Smooth muscle cell of the brain vasculature (primary cell): ENCODE measurements at regions not wholly inside any gene's neighbourhood (a gene's known extent, or its start where the extent isn't known, plus 50 kb on each side); places are given as distances from the start of the nearest gene placed in this dataset.
"Not testable (repeated sequence)": the region's sequence is repeated elsewhere in the genome, so short reads cannot be mapped to it uniquely, and the experiment has no call there.

Source experiments
- DNase-seq: peaks from one replicate; pipeline ENCODE4 v3.0.0-alpha.2; 2012; ENCODE audit warnings: low read depth, low spot score

DNA sequence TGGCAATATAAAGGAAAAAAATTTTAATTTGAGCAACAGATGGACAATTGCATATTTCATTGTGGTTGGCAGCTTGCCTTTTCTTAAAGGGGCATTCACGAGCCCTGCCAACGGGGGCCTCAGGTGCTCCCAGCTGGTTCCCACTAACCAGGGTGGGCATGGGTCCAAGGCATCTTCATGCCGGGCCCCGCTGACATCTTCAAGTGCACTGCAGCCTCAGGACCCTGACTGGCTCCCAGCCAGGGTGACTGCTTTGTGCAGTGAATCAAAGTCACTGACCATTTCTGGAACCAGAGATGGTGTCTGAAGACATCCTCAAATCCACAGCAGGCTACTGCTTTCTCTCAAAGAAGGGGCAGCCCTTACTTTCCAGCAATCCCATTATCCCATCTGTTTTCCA, 275.2 kb upstream of the MGMT start:
- no peak for DNase-seq

DNA sequence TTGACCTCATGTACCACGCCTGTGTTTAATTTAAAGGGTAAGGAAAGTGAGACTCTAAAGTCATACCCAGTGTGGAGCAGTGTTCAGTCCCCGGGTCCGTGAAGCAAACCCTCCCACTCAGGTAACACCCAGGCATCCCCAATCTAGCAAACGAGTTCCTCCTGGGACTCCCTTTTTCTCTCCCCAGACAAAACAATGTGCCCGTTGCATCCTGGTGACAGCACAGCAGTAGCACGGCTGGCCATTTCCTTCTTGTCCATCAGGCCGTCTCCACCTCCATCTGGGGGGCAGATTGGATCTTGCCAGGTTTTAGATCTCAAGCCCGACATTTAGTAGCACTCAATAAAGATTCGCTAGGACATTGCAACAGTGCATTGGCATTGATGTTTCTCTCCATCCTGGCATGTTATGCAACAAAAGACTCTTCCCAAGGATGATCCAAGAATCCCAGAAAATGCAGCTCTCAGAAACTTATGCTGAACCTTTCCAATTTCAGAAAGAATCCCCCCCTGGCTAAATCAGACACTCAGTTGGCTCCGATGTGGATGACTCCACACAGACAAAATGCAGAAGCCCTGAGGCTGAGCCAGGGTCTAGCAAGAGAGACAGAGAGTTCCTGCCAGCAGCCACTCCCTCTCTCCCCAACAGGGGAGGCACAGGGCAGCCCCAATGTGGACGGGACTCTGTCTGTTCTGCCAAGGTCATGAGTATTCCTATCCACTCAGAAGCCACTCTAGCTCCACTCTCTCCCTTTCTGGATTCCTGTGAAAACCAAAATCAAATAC, 274.5 kb upstream of the MGMT start:
- DNase-seq = no peak

DNA sequence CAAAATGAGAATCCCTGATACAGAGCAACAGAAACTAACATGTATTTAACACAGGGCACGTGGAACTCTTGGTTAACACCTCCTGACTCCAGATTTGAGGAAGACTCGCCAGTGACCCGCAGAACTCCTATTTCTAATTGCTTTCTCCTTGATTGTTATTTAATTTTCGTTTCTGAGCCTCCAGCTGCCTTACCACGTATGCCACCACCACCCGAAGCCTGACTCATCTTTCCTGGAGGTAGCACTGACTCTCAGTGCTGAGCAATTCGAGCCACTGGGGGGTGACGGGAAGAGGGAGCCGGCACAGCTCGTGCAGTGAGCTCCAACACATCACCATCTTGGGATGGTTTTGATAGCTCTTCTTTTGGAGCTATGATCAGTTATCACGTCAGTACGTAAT, 273.9 kb upstream of the MGMT start:
- DNase-seq = no peak

DNA sequence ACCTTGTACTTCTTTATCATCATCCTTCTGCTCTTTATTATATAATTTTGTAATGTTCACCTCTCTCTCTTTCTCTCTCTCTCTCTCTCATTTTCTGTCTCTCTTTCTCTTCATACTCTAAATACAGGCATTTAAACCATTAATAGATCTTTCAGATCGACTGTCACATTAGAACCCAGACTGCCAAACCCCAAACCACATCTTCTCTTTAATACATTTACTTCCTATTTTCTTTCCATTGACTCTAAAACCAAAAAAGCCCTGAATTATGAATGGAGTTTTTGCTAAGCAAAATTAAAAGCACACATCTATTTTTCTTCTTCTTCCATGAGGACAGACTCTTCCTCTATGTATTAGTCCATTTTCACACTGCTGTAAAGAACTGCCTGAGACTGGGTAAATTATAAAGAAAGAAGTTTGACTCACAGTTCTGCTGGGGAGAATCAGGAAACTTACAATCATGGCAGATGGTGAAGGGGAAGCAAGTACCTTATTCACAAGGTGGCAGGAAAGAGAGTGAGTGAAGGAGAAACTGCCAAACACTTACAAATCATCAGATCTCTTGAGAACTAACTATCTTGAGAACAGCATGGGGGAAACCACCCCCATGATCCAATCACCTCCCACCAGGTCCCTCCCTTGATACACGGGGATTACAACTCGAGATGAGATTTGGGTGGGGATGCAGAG, 272.7 kb upstream of the MGMT start:
- DNase-seq = no peak

DNA sequence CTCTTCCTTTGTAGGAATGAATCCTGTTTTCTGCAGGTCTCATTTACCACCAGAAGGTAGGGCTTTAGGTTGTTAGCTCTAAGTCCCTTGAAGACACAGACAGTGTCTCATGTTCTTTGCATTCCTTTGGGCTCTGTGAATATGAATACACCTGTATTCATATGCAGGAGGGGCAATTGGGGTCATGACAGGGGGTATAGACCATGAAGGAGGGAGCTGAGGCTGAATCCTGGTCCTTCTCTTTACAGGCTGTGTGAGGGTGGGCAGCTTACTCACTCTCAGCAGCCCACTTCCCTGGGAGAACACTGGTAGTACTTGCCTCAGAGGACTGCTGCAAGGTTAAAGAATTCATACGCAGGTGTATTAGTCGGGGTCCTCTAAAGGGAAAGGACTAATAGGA, 267.2 kb upstream of the MGMT start:
- DNase-seq = no peak

DNA sequence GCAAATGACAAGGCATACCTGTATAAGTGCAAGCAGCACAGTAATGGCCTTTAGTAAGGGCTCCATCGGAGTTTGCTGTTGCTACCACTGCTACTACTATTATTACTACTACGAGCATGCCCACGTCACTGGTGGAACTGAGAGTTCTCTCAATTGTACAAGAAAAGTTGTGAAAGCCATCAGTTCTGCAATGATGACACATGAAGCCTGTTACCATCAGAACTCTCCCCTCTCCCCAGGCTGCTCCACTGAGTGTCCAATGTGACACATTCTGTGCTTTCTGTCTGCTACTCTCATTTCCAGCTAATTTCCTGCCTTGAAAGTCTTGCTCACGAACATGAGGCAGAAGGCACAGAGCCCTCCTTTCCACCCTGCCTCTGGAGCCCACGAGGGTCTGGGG, 263.2 kb upstream of the MGMT start:
- no peak for DNase-seq

DNA sequence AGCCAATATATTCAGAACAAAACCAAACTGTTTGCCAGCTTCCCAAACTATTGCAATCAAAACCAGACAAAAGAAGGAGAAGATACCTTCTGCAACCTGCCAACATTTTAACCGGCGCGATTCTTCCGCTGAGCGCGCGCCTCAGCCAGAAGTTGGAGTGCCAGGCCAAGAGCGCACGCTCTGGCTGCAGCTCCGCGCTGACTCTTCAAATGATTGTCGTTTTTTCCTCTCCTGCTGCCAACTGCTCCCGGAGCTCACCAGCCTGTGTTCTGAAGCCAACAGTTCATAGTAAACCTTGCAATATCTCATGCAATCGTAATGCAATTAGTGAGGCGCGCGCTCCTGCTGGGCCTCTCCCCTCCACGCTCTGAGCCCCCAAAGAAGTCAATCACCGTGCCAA, 259.7 kb upstream of the MGMT start:
- no peak for DNase-seq

DNA sequence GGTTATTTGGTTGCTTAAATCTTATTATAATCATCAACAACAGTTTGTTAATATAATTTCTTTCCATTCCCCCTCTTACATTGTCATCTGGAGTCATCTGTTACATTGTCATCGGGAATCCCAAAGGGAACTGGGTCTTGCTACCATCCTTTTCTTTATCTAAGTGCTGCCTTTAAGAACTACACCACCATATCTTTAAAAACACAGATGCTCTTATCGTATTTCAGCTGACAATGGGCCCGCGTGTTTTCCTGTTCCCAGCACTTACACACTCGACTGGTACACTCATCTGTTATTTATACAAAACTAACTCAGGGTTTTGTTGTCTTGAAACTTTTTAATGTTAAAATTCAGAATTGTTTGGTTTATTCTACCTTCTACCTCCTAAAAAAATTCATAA, 256.2 kb upstream of the MGMT start:
- DNase-seq = no peak

DNA sequence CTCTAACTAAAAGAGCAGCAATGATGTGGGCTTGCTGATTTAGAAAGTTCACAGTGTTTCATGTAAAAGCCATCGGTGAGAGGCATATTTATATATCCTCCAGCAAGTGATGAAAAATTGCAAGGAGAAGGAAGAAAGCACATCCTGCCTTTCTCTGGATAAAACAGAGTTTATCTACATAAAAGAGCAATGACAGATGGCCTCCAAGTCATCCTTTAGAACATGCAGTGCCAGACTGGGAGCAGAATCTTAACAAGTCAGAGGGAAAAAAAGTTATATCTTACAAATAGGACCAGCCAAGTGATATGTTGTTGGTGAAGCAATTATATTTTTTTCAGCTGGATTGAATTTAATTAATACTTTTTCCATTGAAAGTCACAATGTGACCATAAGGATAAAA, 253.8 kb upstream of the MGMT start:
- no peak for DNase-seq

DNA sequence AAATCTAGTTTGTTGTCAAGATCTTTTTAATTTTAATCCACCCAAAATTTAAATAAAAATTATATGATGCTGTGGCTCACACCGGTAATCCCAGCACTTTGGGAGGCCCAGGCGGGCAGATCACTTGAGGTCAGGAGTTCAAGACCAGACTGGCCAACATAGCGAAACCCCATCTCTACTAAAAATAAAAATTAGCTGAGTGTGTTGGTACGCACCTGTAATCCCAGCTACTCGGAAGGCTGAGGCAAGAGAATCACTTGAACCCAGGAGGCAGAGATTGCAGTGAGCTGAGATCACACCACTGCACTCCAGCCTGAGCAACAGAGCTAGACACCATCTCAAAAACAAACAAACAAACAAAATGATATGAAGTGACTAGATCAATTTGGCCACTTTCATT, 253.0 kb upstream of the MGMT start:
- DNase-seq = not testable (repeated sequence)

DNA sequence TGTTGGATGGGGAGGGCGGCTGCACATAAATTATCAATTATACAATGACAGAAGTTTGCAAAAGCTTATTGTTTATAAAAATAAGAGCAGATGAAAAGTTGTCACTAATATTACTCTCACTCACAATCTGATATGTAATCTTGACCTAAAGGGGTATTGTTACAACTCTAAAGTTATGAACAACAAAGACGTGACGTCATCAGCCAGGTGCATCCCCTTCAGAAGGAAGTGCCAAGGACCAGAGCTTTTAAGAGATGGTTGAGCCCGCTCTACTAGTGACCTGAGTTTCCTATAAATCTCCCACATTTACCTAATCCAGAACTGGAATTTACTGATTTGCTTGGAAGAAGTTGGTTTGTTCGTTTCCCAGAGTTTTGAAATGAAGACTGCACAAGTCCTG, 247.7 kb upstream of the MGMT start:
- DNase-seq = no peak

DNA sequence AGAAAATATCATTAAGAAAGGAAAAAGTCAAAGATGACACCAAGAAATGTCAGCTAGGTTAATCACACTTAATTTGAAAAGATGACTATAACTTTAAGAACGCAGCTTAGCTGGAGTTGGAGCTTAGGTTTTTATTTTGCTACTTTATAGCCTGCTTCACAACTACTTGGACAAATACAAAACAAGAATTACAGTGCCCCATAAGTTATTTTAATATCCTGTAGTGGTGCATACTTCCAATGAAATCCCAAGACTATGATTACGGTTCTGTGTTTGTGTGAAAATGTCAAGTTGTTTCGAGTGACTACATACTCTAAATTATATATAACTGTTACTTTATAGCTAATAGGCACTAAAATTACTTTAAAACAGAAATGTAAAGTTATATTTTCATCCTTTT, 244.6 kb upstream of the MGMT start:
- DNase-seq = no peak

DNA sequence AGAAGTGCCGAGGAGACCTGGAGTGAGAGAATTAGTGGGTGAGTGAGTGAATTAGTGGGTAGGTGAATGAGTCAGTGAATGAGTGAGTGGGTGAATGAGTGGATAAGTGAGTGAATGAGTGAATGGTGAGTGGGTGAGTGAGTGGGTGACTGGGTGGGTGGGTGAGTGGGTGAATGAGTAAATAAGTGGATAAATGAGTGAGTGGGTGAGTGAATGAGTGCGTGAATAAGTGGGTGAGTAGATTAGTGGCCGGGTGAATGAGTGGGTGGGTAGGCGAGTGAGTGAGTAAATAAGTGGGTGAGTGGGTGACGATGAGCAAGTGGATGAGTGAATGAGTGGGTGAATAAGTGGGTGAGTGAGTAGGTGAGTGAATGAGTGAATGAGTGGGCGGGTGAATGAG, 243.7 kb upstream of the MGMT start:
- no peak for DNase-seq

DNA sequence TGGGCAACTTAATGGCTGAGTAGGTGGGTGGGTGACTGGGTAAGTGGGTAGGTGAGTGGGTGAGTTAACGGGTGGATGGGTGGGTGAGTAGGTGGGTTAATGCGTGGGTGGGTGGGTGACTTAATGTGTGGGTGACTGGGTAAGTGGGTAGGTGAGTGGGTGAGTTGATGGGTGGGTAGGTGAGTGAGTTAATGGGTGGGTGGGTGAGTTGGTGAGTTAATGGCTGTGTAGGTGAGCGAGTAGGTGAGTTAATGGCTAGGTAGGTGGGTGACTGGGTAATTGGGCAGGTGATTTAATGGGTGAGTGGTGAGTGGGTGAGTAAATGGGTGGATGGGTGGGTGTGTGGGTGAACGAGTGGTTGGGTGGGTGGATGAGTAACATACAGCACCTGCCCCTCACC, 243.0 kb upstream of the MGMT start:
- no peak for DNase-seq

DNA sequence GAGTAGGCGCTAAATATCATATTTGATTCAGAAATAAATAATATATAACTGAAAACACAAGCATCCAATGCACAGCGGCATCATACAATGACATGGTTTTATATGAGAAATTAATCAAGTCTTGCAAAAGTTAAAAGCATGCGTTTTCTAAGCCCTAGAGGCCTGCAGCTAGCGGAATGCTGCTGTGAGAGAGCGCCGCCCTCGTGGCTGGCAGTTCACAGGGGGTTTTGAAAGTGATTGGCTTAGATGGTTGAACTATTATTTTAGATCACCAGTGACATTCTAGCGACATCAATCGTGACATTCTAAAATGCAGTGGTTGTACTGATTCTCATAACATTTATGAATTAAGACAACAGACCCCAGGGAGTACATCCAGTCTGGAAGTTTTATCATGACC, 235.2 kb upstream of the MGMT start:
- no peak for DNase-seq

DNA sequence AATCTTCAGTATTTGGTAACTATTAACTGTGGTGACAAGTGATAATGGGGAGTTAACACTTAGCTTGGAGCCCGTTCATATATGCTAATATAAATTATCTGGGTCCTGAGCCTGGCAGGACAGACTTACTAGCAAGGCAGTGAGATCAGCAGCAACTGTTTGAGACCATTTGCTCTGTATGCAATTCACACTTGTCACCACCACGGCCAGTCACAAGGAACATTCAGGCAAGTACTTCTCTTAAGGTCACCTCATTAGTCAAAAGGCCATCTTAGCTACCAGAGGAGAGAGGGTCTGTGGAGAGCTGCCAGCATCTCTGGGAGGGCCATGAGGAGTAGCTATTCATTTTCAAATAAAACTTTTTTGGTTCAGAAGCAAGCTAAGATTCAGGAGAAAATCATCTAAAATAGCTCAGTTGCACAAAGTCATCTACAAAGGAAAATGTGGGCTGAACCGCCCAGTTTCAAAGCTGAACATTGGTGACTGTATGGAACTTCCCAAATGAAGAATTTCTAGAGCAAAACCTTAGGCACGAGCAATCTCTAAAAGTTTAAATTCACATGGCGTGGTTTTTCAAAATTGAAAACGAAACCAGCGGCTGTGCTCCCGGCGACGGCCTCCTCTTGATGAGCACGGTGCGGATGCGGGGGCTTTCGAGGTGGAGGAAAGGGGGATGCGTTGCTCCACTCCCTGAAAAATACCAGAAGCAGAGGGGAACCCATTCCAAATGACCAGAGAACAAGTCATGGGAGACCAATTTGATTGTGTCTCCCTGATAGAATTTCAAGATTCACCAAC, 233.5 kb upstream of the MGMT start:
- no peak for DNase-seq

DNA sequence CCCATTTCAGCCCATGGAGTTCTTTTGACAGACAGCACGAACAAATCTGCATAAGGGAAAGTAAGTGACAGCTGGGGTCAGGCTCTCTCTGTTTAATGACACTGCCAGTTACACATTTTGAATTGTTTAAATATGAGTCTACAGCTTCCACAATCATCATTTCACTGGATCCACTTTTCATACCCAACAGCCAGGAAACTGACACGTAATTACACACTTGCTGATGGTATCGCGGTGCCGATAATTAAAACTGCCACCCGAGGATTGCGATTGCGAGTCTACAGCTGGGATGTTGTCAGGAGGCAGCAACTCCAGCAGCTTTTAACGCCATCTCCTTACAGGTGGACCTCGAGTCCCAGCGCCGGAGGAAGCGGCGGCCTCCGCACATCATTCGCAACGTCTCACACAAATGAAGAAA, 230.8 kb upstream of the MGMT start:
- no peak for DNase-seq

DNA sequence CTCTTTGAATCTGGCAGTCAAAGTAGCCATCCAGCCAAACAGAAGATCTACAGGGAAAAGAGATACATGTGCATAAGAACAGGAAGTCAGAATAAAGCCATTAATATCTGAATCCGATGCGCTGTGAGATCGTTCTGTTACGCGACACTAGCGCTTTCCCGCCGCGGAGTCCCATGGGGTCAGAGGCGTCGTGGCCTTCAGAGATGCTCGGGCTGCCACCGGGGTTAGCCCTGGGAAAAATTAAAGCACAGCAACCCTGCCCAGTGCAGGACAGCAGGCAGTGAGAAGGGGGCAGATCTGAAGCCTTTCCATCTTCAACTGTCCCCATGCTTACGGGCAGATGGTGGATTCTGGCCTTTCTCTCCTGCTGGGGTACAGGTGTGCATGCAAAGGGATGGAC, 225.6 kb upstream of the MGMT start:
- DNase-seq = no peak

DNA sequence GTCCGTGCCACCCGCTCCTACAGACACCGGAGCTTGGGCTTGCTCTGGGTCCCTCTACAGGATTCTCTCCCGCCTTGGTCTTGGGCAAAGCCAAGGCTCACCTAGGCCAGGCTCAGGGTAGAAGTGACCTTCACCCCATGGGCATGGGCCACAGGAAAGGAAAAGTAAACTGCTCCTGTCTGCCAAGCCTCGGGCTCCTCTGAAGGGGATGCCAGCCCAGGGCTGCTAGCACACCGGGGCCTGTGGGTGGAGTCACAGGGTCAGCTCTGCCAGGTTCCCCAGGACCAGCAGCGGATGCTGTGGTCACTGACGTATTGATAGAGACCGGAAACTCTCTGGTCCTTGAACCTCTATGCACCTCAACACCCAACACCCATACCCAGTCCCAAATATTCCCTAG, 222.7 kb upstream of the MGMT start:
- no peak for DNase-seq

DNA sequence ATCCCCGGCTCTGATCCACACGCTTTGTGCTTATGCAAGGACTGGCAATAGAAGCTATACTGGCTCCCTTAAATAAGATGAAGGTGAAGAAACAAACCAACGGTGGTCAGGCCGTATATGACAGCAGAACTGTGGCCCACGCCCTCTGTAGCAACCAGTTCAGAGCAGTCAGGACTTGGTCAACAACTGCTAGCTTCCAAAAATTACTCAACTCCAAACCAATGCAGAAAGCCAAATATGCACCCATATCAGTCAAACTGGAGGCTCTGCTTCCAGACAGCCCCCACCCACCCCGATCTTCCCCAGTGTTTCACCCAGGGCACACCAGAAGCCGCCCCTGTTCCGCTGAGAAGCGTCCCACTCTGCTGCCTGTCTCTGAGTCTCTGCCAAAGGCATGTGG, 222.3 kb upstream of the MGMT start:
- DNase-seq = no peak

DNA sequence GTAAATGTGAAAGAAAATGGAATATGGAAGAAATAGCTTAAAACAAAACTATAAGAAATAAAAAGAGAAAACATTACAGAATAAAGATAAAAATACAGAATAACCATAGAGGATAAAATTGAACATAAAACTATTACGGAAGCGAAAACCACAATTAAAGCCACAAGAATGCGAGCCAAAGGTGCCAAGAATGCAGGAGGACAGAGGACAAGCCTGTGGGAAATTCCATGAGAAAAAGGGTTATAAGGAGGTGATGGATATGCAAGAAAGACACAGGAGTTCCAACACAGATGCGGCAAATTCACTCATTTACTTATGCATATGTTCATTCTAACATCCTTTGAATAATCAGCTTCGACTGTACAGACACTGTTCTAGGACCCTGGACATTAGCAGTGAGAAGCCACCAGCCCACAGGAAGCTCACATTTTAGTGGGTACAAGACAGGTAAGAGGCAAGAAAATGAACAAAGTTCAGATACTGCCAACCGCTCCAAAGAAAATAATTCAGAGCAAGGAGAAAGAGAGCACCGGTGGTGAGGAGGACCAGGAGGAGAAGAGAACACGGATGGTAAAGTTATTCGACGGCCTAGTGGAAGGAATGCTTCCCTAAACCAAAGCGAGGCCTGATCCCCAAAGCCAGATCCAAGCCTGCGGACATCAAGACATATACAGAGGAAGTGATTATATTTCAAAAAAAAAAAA, 213.7 kb upstream of the MGMT start:
- no peak for DNase-seq

DNA sequence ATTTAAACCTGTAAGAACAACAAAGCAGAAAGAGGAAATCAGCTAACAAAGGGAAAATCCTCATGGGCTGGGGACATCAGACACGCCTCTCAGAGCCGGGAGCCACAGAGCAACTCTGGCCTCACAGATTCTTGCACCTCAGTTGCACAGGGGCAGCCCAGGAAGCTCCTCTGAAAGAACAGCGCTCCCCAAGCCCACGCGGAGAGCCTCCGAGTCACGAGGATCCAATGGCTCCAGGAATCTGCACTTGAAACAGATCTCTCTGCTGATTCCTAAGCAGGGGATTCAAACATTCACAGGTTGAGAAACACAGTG, 213.2 kb upstream of the MGMT start:
- DNase-seq = no peak
